Stimulated activated CD4-positive, alpha-beta T cell treated with anti-CD3 and anti-CD28 coated beads, Interleukin-15, amount 100 ng/mL, for 48 hours (primary cell): ENCODE measurements at regions not wholly inside any gene's neighbourhood (a gene's known extent, or its start where the extent isn't known, plus 50 kb on each side); places are given as distances from the start of the nearest gene placed in this dataset.
"Not testable (repeated sequence)": the region's sequence is repeated elsewhere in the genome, so short reads cannot be mapped to it uniquely, and the experiment has no call there.

Experiments
- DNase-seq, 2 donors: peaks; one replicate each; pipeline ENCODE4 v3.0.0-alpha.2; 2020; ENCODE audit warnings: low read depth in 2 of 2

DNA sequence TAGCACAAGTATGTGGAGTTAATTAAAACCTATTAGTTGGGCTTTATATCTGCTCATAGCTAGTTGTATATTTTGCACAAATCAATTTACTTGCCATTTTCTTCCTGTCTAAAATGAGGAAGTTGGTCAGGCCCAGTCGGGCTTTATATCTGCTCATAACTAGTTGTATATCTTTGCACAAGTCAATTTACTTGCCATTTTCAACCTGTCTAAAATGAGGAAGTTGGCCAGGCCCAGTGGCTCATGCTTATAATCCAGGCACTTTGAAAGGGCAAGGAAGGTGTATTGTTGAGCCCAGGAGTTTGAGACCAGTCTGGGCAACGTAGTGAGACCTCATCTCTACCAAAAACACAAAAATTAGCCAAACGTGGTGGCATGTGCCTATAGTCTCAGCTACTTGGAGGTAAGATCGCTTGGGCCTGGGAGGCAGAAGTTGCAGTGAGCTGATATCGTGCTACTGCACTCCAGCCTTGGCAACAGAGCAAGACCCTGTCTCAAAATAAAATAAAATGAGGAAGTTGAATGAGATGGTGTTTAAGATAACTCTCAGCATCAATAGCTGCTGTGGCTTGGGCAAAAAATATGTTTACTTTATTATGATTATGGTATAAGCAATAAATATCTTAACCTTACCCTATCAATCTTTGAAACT is 1558.6 kb upstream of the RAG2 start:
- DNase-seq = no peak

GRCh38 chr11:38155856-38156255 is 1557.8 kb upstream of the RAG2 start:
- no peak for DNase-seq

DNA sequence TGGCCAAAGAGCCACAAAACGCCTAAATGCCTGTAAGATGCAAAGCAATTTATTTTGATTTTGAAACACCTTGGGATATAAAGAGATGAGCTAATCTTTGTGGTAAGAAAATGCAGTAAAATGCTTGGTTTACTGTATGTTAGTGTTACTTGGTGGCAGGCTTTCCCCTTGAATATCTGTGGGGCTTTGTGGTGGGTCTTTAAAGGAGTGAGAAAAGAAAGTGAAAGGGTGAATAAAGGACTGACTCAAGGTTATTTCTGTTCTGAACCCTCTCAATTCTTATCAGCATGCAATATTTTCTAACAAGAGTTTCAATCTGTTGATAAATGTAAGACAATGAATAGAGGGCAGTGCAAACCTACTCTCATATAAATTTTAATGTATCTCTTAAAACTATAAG is 1555.9 kb upstream of the RAG2 start:
- DNase-seq = no peak

DNA sequence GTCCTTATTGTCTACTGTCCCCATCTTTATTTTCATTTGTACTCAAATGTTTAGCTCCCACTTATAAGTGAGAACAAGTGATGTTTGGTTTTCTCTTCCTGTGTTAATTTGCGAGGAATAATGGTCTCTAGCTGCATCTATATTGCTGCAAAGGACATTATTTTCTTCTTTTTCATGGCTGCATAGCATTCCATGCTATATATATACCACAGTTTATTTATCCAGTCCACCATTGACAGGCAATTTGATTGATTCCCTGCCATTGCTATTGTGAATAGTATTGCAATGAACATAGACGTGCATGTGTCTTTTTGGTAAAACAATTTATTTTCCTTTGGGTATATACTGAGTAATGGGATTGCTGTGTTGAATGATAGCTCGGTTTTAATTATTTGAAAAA is 1545.8 kb upstream of the RAG2 start:
- no peak for DNase-seq

GRCh38 chr11:38138972-38139371 is 1540.9 kb upstream of the RAG2 start:
- no peak for DNase-seq

- no peak for DNase-seq
These were observed 1538.9 kb upstream of the RAG2 start for GRCh38 chr11:38136887-38137286.

DNA sequence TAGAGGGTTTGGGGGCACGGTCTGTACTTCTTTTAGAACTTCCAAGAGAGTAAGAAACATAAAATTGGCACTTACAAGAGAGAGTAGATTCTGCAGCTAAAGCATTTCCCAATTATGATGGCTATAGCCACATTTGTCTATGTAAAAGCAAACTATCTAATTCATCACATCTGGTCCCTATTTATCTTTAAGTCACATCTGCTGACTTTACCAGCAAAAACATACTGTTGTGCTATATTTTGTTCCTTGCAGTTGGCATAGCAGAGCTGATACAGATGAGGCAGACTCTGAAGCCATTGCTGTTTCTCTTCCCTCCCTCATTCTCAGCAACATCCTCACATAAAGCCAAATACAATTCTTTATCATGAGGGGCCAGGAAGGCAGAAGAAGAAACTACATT is 1533.5 kb upstream of the RAG2 start:
- no peak for DNase-seq

GRCh38 chr11:38130976-38131375 is 1532.9 kb upstream of the RAG2 start:
- no peak for DNase-seq

- DNase-seq = no peak
These were observed 1532.5 kb upstream of the RAG2 start for GRCh38 chr11:38130514-38130913.

DNA sequence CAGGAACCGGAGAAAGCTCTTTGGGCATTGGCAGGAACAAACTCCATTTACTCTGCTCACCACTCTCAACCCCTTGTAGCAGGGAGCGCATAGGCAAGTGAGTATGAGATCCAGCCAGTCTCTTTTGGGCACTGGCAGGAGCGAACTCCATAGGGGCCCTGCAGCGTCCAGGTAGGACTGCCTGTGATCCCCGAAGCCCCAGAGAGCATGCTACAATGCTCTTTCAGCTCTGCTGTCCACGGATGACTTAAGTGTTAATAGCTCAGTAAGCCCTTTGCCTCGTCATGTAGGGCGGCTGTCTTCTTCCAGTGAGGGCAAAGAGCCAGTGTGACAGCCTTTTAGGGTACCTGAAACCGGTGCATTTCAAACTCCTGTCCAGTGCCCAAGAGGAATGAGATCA is 1525.6 kb upstream of the RAG2 start:
- no peak for DNase-seq

GRCh38 chr11:38116616-38117015 is 1518.6 kb upstream of the RAG2 start:
- not testable (repeated sequence) for DNase-seq

- DNase-seq = not testable (repeated sequence)
These were observed 1517.3 kb upstream of the RAG2 start for GRCh38 chr11:38115381-38115780.

DNA sequence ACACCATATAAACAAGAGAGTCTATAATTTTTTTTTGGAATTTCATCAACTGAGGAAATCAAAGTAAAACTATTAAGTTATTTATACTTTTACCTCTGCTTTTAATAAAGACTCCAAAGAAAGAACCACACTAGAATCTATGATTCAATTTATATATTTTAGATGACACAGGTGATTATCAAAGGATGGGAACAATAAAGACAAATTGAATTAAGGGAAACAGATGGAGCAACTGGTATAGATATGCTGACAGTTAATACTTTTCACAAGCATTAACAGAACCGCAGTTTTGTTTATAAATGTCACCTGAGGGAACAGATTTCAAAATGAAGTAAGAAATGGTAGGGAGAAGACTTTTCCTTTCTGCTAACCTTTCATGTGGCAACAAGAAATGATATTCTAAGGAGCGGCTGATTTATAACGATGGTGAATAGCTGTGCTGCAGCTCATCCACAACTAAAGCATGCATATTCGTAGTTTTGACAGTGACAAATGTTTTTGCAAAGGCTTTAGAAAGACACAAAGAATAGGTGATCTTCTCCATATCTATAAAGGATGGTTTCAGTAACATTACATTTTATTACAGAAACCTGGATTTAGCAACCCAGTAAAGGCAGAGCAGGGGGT is 1502.9 kb upstream of the RAG2 start:
- DNase-seq = no peak

DNA sequence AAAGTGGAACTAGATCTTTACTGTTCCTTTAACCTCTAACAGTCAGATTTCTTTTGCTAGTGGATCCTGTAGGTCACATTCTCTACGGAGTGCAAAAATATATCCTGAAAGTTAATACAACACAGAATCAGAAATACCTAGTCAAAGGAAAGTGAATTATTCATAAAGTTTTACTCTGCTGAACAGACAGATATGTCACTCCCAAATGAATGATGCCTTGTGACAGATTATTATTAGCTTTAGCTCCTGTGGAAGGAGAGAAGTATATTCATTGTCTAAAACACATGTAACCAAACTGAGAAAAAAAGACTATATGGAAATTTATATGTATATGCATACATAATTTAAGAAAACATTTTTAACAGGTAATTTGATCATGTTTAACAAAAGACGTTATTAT is 1497.2 kb upstream of the RAG2 start:
- no peak for DNase-seq

GRCh38 chr11:38089726-38090125 is 1491.7 kb upstream of the RAG2 start:
- DNase-seq = no peak

DNA sequence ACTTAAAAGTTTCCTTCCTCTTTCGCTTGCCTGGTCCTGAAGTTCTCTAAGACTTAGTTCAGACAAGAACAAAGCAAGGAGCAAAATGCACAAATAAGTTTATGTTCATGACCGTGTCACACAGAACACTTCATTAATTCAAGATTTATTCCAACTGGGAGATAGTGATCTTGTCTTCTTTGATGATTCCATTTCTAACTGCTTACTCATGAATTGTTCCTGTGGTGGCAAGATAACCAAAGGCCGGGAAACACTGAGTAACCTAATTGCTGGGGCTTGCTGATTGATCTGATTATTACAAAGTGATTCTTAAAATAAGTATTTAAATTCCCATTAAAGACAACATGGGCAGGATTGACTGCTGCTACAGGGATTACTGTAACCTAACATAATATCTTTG is 1462.9 kb upstream of the RAG2 start:
- DNase-seq = no peak

DNA sequence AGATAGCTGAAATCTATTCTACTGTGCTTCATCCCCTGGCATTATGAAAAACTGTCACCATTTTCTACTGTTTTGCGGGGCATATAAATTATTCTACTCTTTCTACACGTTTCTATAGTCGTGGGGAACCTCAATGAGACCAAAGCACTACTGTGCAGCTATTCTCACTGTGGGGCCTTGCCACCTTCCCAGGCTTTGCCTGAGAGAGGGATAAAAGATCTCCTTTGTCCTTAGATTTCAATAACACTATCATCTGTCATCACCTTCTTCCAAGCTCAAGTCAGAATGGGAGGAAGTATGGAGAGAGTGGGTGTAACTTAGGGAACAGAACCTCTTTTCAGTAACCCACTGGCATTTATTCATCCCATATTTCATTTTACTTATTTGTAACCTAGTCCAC is 1462.1 kb upstream of the RAG2 start:
- DNase-seq = no peak

GRCh38 chr11:38046571-38047135 is 1448.6 kb upstream of the RAG2 start:
- no peak for DNase-seq

DNA sequence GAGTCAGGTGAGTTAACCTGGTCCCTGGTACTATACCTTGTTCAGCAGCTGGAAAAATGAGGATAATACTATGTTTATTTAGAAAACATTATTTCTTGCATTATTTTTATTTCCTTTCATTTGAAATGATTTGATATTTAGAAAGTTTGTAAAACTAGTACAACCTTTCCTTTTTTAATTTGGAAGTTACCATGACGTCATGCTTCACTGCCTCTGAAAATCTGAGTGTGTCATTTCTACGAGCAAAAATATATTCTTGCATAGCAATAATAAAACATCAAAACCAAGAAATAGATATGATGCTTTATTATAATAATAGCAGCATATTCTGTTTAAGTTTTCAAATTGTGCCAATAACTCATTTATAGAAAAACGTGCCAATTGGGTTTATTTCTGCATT is 1445.0 kb upstream of the RAG2 start:
- no peak for DNase-seq

GRCh38 chr11:38038777-38039176 is 1440.7 kb upstream of the RAG2 start:
- DNase-seq = no peak

DNA sequence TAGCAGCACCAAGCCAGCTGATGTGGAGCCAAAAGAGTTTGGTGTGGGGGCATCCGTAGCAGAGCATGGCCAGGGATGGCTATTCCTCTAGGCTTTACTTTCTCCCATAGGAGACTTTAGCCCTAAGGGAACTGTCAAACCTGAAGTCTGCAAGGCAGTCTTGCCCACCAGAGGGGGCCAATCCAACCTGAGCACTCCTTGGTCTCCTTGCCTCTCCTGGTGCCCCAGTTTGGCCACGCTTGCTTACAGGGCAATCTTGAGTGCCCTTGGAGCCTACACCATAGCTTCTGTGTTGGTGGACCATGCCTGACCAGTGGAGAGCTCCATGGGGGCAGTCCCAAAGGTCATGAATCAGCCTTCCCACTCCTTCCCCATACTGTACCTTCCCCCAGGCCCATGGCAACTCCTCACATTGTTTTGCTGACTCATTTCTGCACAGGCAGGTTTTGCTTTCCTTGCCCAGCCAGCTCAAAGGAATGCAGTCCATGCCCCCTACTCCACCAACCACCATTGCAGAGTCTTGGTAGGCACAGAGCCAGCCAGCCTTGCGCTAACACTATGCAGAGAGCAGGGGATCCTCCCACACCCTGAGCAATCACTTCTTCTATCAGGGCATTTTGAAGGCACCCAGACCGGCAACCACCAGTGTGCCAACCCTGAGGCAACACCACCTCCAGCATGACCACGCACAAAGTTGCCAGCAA is 1421.2 kb upstream of the RAG2 start:
- DNase-seq = no peak

DNA sequence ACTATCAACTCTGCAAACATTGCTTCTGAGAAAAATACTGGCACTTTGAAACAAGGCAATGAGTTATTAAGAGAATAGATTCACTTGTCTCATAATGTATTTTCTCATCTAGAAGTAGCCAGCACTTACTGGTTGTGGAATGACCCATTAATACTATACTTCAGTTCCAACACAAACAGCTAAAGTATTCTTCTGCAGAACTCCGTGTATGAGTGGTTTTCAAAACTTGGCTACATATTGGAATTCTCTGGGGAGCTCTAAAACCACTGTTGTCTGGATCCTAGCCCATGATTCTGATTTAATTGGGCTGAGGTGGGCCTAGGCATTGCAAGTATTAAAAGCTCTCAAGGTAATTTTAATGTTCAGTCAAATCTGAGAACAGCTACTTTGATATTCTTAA is 1416.4 kb upstream of the RAG2 start:
- DNase-seq = no peak

DNA sequence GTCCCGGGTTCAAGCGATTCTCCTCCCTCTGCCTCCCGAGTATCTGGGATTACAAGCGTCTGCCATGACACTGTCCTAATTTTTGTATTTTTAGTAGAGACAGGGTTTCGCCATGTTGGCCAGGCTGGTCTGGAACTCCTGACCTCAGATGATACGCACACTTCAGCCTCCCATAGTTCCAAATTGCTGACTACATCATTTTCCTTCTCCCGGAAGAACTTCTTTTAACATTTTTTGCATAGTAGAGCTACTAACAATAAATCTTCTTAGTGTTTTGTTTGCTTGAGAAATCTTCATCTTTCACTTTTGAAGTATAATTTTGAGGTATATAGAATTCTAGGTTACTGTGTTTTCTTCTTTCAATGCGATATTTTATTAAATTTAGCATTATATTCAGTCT is 1415.1 kb upstream of the RAG2 start:
- DNase-seq = no peak
